Inflammatory macrophage treated with lipopolysaccharide for 1 hour (primary cell): ENCODE measurements at regions not wholly inside any gene's neighbourhood (a gene's known extent, or its start where the extent isn't known, plus 50 kb on each side); places are given as distances from the start of the nearest gene placed in this dataset.

Source experiments
- DNase-seq, 2 donors: peaks; one replicate each; pipeline ENCODE4 v3.0.0-alpha.2; 2020 to 2022

DNA sequence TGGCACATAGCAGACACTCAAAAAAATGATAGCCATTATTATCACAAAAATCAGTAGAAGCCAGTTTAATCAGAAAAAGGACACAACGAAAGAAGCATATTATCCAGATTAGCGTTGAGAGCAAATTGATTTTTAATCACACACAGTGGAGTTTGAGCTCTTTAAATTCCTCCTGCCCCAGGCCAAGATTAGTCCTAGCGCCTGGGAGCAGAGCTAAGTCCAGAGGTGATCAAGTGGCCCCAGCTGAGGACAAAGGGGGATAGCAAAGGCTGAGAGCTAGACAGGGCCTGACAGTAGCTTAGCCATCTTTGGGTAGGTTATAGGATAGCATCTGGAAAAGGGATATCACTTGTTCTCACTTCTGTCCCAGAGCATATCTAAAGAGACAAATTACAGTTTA, 133.6 kb downstream of the NXPE2 start:
- no peak for DNase-seq

DNA sequence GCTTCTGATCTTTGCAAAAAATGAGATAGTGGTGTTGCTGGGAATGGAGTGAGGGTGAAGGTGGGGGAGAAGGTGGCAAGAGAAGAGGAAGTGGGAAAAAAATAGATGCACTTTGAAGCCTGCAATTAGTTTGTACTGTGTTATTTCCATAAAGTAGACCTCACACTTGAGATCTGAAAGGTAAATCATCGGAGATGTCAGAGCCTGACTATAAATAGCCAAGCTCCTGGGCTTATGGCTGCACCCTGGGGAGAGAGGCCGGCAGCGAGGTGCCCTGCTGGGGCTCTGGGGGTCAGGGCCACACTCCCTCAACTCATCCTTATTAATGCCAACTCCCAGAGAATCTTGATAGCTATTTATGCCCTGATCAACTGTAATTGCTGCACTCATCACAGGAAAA, 134.4 kb downstream of the NXPE2 start:
- DNase-seq = no peak

DNA sequence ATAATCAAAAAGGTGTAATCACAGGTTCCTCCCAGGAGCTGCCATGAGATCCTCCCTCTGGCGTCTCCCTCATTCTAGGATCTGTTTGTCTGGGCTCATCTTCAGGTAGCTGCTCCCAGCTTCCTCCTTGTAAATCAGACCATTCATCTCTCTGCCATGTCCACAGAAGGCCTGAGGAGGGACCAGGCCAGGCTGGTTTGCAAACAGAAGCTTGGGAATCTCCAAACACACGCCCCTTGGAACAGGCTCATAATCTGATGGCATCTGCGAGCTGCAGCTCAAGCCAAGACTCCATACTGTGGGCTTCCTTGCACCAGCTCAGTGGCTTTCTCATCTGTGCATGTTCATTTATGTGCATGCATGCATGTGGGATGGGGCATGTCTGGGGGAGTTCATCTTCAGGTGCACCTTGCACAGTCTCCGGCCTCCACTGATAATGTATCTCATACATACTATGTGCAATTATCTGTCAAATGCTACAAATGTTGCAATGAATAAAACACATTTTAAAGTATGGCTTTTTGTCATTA, 134.9 kb downstream of the NXPE2 start:
- DNase-seq = no peak

DNA sequence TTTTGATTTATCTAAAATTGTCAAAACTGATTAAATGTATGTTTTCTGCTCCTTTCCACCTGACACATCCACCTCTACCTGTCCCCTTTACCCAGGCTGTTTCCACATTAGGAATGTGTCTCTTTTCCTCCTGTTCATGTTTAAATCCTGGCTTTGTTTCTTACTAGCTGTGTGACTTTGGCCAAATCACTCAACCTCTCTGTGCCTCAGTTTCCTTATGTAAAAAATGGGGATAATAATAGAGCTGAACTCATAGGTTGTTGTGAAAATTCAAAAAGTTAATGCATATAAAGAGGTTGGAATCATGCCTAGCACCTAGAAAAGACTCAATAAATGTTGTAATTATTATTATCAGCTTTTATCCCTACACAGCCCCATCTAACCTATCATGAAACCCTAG, 136.8 kb downstream of the NXPE2 start:
- no peak for DNase-seq

DNA sequence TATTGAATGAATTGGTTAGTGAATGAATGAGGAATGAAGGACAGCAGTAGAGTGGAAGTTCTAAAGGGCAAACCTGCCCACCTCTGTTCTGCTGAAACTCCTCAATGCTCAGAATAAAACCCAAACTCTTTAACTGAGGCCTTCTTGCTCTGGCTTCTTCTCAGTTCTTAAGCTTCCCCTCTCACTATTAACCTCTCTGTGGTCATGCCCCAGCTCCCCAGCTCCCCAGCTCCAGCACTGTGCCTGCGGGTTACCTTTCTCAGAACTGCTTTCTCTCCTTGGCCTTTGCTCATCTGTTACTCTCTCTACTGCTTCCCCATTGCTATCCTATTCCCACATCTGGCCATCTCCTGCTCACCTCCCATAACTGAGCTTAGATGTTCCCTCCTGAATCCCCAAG, 137.4 kb downstream of the NXPE2 start:
- DNase-seq = no peak

DNA sequence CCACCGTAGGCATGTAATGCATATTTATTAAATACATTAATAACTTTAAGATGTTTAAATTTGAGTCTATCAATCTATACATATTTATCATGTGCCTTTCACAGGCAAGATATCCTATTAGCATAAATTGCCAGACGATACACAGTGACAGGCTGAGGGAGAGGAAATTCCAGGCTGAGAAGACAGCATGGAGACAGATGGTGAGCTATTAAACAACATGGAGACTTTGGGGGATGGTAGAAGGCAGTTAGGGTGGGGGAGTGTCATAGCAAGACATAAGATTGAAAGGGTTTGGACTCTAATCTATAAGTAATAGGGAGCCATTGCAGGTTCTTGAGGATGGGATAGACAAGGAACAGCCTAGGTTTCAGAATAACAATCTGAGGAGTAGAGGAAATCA, 138.5 kb downstream of the NXPE2 start:
- no peak for DNase-seq

DNA sequence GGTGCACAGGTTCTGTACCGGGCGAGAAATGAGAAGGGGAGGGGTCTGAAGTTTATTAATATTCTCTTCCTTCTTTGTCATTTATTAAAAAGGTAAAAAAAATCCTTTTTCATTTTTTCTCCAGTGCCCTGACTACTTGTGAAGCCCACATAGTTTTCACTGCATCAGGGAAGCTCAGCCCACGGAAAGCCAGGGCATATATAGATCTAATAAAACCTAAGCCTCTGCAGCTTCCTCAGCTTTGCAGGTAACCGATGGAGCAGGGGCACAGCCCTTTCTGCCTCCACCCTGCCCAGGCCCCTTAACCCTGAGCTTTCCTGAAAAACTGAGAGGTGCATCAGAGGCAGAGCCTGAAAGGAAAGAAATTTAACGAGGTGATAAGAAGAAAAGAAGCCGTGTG, 140.1 kb downstream of the NXPE2 start:
- no peak for DNase-seq

DNA sequence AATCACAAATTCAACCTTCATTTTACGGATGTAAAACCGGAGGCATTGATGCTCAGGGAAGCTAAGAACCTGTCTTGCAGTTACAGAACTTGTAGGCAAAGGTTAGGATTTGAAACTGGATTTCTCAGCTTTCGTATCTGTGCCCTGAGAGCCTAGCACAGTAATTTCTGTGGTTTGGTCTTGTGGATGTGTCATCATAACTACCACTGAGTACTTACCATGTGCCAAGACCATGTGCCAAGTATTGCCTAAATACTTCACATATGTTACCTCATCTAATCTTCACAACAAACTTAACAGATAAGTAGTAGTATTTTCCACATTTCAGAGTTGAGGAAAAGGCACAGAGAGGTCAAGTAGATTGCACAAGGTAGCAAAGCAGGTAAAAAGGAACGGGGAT, 140.7 kb downstream of the NXPE2 start:
- DNase-seq = no peak

DNA sequence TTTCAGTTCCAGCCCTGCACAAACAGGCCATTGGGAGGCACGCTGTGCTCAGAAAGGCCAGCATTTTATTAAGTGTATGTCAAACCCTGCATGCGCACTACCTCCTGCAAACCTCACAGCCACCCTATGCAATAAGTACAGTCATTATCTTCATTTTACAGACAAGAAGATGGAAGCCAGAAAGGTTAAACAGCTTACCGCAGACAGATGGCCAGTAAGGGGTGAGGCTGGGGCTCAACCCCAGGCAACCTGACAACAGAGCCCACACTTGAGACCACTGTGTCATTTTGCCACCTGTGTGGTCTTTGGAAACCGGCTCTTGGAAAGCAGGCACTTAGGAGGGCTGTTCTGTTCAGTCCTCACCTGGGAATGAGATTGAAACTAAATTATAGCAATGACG, 142.3 kb downstream of the NXPE2 start:
- no peak for DNase-seq

DNA sequence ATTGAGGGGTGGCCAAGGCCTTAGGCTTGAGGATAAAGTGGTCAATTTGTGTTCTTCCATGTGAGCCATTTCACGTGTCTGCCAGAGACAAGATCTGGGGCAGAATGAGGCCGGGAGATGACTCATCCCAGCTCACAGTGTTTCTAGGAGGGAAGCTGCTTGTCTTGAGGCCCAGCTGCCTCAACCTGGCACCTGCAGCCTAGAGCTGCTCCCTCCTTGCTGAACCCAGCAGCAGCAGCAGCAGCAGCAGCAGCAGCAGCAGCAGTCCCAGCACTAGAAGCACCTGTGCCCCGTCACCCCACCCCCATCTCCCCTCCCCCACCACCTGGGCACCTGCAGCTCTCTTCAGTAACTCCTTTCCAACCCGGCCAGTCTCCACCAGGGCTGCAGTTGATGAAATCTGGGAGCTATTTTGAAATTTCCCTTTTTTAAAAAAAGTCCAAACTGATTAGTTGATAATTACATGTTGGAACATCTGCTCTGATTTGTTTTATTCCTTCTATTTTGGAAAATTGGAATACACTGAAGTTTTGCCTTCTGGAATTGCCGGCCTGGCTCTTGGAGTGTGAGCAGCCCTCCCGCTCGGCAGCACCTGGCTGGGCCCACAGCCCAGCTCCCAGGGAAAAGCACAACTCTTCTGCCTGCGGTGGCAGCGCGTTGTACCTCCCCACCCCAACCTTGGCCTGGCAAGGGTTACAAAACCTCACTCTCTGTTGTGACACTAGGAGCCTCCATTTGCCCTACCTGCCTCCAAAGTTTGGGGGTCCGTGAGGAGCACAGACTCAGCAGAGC, 143.5 kb downstream of the NXPE2 start:
- DNase-seq = no peak

DNA sequence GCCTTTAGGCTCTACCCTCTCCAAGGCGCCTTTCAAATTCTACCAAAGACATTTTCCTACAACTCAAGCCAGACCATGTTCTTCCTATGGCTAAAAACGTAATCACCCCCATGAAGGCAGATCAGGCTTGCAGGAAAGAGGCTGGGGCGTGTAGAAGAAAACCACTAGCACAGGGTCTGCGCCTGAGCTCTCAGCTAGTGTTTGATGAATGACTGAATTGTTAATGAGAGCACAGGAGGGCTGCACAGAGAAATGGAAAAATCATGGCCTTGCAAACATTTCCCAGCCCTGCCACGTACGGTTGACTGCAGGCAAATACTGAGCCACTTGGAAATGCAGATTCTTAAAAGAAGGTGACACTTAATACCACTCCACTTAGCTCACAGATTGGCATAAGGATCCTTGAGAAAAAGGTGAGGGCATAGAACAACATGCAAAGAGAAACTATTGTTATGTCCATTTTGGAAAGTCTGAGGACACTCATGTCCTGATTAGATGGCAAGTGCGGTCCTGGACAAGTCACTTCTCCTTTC, 148.6 kb downstream of the NXPE2 start:
- DNase-seq = no peak

DNA sequence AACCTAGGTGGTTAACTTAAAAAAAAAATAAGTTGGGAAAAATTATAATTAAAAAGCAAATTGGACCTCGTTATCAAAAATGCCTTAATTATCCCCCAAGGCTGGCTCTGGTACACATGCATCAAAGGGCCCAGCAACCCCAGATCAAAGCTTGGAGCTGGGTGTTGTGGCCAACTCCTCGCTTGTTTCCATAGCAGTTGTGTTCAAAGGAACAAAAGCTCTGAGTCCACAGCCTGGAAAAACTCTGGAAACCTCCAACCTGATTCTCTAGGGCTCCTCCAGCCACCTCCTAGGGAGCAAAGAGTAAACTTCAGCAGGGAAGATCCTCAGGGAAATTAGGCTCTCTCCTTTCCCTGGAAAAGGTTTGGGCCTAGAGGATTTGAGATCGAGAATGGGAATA, 149.4 kb downstream of the NXPE2 start:
- DNase-seq = no peak

DNA sequence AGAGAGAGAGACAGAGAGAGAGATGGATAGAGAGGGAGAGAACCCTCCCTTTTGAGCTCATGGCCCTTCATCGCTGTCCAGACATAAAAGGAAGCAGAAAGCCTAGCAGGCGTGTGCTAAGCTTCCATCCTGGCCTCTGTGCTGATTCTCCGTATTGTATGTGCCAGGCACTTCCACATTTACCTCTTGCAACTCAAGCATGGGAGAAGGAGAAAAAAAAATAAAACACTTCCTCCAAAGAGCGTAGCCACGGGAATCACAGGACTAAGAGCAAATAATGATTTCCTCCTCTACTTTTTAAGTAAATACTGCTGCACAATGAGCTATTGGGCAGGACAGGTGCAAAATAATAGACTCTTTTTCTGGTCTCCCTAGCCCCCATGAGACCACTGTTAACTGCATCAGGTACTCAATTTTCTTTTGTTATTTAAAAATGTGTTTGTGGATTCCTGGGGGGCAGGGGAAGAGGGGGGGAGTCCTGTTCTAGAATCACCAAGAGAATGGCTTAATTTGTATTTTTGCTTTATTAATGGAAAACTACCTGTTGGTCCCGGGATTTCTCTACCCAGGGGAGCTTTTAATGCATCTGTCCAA, 154.3 kb downstream of the NXPE2 start:
- DNase-seq = no peak

DNA sequence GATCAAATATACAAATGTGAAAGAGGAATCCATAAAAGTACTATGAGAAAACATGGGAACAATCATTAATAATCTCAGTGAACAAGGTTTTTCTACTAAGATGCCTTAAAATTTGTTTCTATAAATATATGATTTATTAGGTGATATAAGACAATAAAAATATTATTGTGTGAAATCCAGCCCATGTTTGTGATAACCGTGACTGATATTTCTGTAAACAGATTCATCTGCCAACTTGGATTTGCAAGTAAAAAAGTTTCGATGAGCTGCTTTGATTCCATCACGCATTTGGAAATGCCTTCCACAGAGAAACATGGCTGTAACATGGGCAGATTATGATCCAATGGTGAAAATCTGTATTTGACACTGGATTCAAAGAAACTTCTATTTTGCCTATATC, 157.8 kb downstream of the NXPE2 start:
- DNase-seq = no peak

DNA sequence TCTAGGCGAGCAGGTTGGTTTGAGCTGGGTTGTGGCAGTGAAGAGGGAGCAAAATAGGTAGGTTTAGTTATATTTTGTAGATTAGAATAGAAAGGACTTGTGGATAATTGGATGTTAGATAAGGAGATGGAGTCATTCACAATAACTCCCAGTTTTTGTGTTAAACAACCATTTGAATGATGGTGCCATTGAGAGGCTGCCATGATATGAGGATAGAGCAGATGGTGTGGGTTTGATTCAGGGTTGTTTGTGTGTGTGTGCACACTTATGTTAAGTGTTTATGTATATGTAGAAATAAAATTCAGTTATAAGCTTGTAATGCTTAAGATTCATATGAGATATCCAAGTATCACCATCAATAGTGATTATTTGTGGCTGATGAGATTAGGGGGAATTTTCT, 166.6 kb downstream of the NXPE2 start:
- DNase-seq = no peak

DNA sequence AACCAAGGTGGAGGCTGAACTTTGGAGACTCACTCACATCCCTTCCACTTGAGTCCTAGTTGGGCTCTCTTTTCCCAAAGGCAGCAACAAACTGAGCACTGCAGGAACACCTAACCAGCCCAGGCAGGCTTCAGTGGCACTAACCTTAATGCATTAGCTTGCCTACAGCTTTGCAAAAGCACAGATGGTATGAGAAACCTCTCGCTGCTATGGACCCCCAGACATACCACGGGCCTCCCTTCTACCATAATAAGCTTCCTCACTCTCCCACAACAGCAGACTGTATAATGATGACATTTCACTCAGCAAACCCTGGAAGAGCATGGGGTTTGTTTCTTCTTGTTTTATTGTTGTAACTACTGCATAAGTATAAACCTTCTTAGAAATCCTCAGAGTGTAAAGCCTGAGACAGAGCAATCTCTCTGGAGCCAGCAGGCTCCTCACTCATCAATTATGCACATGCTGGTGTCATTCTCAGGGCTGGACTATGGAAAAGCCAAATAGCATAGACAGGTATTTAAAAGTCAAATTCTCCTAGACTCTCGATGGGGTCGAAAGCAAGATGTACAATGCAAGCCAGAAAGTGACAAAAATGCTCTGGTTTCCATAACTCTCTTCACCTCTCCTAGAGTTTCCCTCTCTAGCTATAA, 167.6 kb downstream of the NXPE2 start:
- DNase-seq = no peak

DNA sequence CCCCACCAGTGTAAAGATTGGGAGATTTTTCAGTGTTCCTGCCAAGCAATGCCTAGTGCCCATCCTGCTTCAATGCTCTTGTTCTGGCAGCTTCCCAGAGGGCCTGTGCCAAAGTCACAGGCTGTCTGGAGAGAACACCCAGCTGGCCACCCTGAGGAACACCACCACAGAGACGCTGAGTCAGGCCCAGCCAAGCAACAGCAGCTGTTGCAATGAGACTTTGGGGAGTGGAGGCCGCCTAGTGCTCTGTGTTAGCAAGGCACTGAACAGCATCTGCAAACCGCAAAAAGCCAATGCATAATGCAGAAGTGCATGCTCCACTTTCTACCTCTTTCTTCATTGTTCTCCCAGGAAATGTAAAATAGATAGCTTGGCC, 168.1 kb downstream of the NXPE2 start:
- no peak for DNase-seq

DNA sequence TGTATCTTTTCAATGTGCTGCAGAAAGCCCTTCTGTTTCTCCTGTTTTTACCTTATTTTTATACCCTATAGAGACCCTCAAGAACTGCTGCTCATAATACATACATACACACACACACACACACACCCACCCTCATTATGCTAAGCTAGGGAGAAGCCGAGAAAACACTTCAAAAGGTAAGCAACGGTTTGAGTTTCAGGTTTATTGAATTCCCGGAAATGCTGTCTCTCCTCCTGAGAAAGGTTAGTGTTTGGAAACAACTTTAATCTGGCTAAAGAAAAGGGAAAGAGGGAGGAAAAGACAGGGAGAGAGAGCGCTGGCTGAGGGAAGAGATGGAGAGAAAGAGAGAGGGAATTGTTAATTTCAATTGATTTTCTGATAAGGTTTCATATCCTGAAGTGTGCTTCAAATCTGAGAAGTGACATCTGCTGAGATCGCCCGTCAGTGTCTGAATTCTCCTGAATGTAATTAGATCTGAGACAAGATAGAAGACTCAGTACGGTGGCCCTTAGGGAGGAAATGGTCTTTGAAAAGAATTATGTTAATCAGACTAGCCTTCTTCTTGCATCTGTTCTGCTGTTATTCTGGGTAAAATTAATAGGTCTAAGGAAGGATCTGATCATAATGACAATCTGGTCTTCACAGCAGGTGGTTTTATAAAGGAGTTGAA, 169.1 kb downstream of the NXPE2 start:
- DNase-seq = no peak

DNA sequence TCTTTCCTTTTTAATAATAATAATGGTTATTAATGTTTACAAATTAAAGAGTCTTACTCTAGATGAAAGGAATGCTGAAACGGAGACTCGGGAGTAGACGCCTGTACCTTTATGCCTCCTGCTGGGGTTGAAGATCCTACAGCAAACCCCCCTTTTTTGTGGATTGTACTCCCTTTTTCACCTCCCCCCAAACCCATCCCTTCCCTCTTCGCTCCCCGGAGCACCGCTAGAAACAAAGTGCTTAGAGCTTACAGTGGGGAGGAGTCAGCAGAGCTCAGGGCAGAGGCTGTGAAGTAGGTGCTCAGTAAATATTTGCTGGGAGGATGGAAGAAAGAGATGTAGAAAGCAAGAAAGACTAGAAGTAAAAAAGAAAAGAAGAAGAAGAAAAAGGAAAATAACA, 169.7 kb downstream of the NXPE2 start:
- DNase-seq = no peak

DNA sequence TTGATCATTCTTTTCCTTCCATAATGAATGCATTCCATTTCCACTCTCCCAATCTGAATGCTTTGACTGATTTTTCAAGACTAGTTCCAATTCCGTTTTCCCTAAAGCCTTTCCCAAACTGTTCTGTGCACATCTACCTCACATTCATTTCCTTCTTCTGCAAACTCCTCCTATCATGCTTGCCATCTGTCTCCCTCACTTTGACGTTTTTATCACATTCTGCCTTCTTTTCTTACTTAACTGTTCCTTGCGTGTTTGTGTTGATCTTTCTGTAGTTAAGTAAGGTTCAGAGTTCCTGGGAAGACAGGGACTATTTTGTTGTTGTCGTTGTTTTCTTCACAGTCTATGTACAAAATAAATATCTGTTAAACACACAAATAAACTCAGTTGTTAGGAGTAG, 179.0 kb downstream of the NXPE2 start:
- DNase-seq = no peak

DNA sequence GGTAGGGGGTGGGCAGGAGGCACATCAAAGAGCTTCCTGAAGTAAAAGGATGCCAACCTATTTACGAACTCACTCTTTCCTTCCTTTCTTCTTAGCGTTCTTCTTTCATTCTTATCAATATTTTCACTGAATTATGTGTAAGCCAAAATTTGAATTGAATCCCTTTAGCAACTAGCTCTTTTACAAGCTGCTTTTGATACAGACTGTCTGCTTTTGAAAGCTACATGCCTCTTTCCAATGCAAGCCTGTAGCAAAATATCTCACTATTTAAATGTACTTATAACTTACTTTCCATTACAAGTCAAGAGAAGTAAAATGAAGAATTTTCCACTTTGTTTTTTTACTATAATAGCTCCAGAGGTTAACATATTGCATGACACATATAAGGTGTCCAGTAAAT, 186.6 kb downstream of the NXPE2 start:
- no peak for DNase-seq

DNA sequence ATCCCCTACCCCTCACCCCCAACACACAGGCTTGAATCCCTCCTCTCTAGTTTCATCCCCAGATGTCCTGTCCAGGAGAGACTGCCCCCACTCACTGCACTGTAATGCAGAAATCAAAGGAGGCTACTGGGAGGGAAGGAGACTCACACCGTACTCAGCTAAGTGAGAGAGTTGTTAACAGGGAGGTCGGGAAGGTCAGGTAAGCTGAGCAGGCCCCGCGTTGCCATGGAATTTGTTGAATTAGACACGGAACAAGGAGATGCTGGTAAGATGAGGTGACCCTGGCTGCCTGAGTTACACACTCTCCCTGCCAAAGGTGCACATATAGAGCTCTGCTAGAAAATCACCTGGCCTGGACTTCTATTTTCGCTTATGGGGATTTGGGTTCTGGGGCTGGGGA, 197.9 kb downstream of the NXPE2 start:
- DNase-seq = no peak

DNA sequence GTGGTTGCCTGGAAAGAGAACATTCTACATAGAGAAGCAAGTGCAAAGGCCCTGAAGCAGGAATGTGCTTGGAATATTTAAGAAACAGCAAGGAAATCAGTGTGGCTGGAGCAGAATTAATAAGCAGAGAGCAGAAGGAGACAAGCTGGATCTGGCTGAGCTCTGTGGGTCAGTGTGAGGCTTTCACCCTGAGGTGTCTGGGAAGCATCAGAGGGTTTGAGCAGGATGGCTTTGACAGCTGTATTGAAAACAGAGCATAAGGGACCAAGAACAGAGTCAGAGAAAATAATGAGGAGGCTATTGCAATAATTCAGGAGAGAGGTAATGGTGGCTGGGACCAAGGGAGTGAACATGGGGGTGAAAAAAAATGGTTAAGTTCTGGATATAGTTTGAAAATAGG, 199.6 kb downstream of the NXPE2 start:
- DNase-seq = no peak

DNA sequence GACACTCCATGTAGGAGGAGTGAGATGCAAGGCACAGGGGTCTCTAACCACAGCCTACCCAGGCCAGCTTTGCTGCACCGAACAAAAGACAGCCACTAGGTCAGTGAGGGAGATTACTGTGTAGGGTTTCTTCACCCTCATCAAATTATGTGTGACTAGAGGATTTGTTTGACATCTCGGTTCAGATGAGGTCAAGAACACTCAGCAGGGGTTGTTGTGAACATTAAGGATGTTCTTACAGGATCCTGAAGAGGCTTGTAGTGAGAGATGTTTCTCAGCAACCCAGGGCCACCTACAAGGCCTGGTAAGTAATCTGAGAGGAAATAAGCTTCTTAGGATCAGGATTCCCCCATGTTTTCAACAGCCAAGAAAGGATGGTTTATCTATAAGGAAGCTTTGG, 202.1 kb downstream of the NXPE2 start:
- DNase-seq = no peak
